T47D (cell line): ENCODE measurements at regions not wholly inside any gene's neighbourhood (a gene's known extent, or its start where the extent isn't known, plus 50 kb on each side); places are given as distances from the start of the nearest gene placed in this dataset.

ENCODE experiments used
- DNase-seq, 2 experiments: peaks; one replicate each; pipeline versions ENCODE4 v3.0.0 to v3.0.0-alpha.2; 2011 to 2012; ENCODE audit warnings: low read depth in 1 of 2, low spot score in 1 of 2
- JUND ChIP-seq: IDR thresholded peaks from 2 replicates; pipeline ENCODE4 v1.6.1; 2012; ENCODE audit warnings: low read depth
- in situ Hi-C: cut with HindIII; loops from 2 replicates; pipeline ENCODE4 v1.10.0; 2016; ENCODE audit warnings: low sequenced_read_pairs, low pct_unique_long_range_greater_than_20kb

GRCh38 chr18:8952769-8953760 lies 149.4 kb upstream of the NDUFV2 start:
- in situ Hi-C loops: no loop called here
- no peak for DNase-seq
- no peak for TF ChIP-seq JUND

- no peak for TF ChIP-seq JUND
- in situ Hi-C loops: no loop called here
- DNase-seq: no peak
Measured at GRCh38 chr18:8957731-8958130, 144.8 kb upstream of the NDUFV2 start.

- no peak for TF ChIP-seq JUND
- in situ Hi-C loops: no loop called here
- DNase-seq: no peak
Measured at GRCh38 chr18:8958660-8959059, 143.8 kb upstream of the NDUFV2 start.

GRCh38 chr18:8959551-8960135 lies 142.9 kb upstream of the NDUFV2 start:
- no peak for TF ChIP-seq JUND
- in situ Hi-C loops: no loop called here
- no peak for DNase-seq

DNA sequence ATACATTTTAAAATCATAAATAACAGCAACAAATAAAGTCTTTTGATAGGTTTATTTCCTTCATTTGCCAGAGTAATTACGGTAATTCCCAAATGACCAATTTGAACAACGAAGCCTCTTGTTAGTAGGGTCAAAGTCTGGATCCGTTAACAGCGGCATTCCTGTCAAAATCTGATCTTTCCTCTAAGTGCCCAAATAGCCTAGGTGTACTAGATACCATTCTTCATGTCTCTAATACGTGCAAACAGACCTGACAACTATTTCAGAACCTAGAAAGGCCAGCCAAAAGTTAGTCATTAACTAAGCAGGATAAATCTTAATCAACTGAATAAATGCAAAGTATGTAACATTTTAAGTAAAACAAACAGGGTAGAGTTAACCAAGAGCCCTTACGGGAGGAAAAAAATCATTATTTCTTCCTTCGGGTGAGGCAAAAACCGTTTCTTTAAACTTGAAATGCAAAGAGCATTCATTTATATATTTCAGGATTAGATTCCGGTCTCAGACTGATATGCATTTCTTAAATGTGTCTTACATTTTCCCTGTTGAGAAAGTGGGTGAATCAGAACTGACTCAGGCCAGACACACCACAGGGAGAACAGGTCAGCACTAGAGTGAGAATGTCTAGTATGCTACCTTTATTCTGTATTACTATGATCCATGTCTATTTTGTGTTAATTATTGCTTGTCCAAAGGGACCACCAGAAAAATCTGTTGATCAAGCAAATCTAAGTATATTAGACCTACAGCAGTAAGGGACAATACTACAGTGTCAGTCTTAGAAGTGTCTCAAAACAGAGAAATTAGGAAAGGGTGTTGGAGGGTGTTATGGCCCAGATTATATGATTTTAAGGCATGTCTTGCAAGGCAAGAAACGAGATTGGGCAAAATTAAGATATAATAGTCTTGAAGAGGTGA lies 141.5 kb upstream of the NDUFV2 start:
- no peak for TF ChIP-seq JUND
- in situ Hi-C loops: no loop called here
- no peak for DNase-seq

DNA sequence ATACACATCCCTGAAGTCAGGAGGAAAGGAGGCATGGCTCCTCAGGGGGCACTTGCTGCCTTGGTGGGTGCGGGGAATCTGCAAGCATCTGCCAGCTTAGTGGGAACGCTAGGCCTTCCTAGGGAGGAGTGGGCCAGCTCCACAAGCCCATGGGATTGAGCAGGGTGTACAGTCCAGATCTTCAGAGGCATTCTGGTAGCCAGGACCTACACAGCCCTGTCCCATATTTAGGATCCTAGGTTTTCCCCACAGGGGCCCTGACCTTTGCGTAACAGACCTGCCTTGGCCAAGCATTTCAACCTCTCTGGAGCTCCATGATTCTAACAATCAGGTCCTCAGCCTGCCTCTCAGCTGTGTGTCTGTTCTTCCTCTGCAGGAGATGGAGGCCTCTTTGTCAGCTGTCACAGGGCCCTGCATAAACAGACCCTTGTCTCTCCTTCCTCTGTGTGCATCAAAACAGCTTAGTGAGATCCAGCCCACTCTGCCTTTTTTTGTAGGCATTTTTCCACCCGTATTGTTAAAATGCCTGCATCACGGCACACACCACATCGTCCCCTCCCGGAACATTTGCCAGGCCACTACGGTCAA lies 140.2 kb upstream of the NDUFV2 start:
- DNase-seq: no peak
- no peak for TF ChIP-seq JUND
- in situ Hi-C loops: no loop called here

DNA sequence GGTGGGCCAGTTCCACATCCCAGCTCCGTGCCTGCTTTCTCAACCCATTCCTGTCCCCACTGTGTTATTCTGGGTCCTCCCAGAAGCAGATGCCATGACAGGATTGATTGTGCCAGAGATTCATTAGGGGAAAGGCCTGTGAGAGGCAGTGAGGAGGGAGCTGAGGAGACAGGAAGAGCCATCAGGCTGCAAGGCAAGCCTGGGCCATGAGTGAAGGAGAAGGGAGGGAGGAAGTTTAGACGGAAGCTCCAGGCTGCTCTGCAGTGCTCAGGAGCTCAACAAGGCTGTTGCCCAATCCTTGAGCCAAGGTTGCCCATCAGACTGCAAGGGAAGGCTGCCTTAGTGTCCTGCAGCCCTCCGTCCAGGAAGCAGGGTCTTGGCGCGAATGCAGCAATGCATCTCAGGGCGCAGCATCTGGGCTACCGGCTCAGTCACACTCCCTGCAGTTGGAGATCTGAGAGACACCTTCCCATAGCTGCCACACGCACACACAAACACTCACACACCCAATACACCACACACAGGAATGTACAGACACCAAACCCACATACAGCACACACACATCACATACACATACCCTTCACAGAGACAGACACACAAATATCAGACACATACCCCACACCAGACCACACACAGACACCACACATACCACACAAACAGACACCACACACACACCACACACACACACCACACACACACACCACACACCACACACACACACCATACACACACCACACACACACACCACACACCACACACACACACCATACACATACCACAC lies 139.5 kb upstream of the NDUFV2 start:
- in situ Hi-C loops: no loop called here
- no peak for DNase-seq
- TF ChIP-seq JUND: no peak

- in situ Hi-C loops: no loop called here
- TF ChIP-seq JUND: no peak
- DNase-seq: no peak
Measured at GRCh38 chr18:8963876-8964275, 138.6 kb upstream of the NDUFV2 start.

DNA sequence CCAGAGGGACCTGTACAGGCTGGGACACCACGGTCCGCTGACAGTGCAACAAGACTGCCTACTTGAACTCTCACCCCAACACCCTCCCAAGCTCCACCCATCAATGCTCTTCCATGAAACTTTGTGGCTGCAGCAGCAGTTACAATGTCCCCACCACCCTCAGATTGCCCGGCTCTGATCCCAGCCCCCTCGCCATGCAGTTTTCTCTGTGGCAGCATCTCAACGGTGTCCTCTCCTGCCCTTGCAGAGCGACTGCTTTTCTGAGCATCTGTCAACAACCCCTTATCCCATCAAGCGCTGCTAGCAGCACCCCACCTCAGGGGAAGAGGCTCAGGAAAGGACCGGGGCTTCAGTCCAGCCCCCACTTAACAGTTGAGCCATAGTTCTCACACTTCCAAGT lies 137.1 kb upstream of the NDUFV2 start:
- DNase-seq: no peak
- in situ Hi-C loops: no loop called here
- TF ChIP-seq JUND: no peak

GRCh38 chr18:8966821-8967220 lies 135.7 kb upstream of the NDUFV2 start:
- no peak for DNase-seq
- no peak for TF ChIP-seq JUND
- in situ Hi-C loops: no loop called here

DNA sequence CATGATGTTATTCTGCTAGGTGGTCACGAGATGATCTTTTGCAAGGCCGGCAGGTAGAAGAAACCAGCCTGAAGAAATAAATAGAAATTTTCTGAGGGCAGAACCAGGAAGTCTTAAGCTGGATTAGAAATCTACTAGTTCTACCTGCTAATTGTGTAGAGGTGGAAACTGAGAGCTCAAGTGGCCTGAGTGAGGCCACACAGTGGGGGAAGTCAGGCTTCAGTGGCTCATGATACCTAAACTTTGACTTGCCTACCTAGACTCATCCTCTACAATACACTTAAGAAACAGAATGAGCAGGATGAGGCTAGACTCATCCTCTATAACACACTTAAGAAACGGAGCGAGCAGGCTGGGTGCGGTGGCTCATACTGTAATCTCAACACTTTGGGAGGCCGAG lies 134.9 kb upstream of the NDUFV2 start:
- in situ Hi-C loops: no loop called here
- no peak for TF ChIP-seq JUND
- no peak for DNase-seq
